GM19468 (cell line): ENCODE measurements at regions not wholly inside any gene's neighbourhood (a gene's known extent, or its start where the extent isn't known, plus 50 kb on each side); places are given as distances from the start of the nearest gene placed in this dataset.

ENCODE experiments used
- ATAC-seq: cut with Tn5 transposase; IDR thresholded peaks from one replicate; pipeline ENCODE4 v1.9.1; 2021; ENCODE audit warnings: mild to moderate bottlenecking, moderate library complexity, moderate number of reproducible peaks; ENCODE audit not compliant: unreplicated experiment; ENCODE audit errors: extremely low read depth

DNA sequence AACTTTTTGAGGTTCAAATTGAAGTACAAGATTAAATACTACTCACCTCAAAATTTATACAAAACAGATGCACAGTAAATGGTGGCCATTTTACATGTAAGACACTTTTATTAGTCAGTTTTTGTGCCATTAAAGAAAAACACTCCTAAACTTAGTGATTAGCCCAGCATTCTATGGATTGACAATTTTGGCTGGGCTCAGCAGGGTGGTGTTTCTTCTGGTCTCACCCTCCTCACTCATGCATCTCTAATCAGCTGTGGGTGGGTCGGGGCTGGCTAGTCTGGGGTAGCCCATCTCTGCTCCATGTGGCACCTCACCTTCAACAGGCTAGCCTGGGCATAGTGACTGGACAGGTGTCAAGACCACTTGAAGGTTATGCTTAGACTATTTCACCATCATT is 71.6 kb upstream of the BTBD3 start:
- ATAC-seq = no peak

DNA sequence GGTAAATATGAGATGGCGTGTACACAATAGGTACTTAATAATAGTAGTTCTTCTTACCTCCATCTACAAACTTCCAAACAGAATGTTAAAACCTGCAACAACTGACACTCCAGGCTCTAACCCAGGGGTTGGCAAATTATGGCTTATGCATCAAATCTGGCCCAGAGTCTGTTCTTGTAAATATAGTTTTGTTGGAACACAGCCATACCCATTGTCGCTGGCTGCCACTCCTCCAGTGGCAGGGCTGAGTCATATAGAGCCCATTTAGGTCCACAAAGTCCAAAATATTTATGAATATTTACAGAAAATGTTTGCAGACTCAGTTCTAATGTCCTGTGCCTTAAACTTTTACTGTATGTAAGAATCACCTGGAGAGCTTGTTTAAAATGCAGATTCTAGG is 69.9 kb upstream of the BTBD3 start:
- ATAC-seq = no peak

DNA sequence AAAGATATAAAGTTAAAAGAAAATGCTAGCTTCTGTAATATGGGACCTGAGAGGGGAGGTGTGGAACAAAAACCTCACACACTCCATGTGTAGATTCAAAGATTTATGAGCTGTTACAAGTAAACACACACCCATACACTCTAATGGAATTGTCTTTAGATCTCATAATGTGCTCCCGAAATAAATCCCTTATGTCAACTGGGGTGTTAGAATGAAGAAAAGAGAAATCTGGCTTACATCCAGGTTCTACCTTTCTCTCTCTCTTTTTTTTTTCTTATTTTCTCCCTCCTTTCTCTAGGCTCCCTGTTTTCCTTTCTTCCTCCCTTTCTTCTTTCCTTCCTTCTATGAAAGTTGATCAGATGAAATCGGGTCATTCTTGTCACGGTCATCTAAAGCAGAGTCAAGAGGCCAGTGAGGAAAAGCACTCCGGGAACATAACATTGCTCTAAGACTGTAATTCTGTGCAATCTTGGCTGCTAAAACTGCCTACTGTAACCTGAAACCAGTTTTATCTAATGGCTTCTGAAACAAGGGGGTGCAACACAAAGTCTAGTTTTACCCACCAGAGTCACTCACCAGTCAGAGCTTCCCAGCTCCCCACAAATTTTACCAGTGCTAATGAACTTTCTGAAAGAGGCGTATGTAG is 68.3 kb upstream of the BTBD3 start:
- ATAC-seq = no peak

DNA sequence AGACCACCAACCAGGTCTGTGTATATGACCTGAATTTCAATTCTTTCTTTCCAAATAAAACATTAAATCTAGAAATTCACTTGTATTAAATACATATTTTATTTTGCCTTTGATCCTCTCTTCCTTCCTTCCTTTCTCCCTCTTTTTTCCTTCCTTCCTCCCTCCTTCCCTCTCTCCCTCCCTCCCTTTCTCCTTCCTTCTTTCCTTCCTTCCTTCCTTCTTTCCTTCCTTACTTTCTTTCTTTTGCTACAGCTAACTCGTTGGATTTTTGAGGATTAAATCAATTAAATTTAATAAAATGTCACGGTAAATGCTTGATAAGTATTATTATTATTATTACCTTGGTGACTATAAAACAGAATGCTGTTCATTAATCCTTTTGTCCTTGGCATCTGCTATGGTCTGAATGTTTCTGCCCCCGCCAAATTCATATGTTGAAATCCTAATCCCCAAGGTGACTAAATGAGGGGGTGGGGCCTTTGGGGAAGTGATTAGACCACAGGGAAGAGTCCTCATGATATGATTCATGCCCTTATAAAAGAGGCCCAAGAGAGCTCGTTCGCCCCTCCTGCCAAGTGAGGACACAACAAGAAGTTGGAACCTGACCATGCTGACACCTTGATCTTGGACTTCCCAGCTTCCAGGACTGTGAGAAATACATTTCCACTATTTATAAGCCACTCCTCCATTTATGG is 67.6 kb upstream of the BTBD3 start:
- no peak for ATAC-seq

DNA sequence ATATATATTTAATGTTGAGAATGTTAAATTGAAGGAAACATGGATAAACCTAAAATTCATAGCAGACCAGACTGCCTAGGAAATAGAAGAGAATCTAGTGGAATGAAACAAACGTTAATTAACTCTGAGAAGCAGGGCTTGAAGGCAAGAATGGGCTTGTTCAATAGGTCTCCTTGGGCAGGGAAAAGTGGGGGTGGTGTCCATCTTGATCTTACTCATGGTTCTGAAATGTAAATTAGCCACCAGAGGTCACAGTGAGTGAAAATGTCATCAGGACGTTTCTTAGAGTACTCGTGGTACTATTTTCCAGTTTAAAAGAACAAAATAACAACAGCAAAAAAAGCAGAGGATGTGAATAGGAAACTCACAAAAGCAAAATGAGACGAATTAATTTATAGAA is 66.8 kb upstream of the BTBD3 start:
- ATAC-seq = no peak

DNA sequence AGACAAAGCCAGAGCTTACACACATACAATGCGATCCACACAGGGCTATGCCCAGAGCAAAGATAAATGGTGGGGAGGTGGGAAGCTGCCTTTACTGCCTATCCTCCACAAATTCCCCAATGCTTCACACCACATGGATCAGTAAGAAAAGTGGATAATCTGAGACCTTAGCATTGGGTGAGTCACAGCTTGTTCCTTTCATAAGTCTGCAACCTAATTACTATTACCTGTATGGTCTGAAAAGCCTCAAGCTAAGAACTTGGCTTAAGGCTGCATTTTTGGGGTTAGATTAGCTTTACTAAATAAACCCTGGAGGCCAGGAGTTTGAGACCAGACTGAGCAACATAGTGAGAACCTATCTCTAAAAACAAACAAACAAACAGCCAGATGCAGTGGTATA is 66.0 kb upstream of the BTBD3 start:
- no peak for ATAC-seq

DNA sequence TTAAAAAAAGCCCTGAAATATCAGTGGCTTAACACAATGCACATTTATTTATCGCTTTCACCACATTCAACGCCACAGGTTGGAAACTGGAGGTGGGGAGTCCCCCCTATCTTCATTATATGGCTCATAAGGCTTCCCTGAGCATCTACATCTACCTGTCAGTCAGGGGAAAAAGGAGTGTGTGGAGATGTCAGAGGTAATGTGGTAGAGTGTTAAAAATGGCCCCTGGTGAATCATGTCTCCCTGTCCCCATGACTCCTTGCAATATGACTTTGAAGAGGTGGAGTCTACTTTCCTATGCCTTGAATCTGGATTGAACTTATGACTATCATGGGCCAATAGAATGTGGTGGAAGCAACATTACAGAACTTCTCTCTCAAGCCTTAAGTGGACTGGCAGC is 65.5 kb upstream of the BTBD3 start:
- no peak for ATAC-seq

DNA sequence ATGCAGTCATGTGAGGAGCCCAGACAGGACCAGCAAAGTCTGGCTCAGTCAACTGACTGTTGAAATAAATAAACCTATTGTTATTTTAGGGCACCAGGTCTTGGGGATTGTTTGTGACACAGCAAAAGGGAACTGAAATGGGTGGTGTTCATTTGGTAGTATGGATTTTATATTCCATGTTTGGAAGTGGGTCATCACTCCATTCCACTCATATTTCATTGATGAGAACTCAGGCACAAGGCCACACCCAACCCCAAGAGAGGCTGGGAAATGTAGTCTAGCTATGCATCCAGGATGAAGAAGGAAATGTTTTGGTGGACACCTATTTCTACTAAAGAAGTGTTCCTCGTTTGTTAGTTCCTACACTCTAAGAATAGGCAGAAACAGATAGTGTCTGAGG is 64.9 kb upstream of the BTBD3 start:
- no peak for ATAC-seq

DNA sequence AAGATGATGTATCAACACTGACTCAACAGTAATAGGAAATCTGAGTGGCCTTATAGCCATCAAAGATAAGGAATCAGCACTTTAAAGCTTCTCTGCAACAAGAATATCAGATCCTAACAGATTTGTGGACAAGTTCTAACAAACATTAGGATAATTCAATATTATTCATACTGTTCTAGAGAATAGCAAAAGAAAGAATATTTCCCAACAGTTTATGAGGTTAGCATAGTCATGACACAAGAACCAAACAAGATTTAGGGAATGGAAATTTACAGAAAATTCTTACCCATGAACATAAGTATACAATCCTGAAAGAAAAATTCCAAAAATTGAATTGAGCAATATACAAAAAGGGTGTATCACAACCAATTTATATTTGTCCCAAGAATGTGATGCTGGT is 64.3 kb upstream of the BTBD3 start:
- no peak for ATAC-seq

DNA sequence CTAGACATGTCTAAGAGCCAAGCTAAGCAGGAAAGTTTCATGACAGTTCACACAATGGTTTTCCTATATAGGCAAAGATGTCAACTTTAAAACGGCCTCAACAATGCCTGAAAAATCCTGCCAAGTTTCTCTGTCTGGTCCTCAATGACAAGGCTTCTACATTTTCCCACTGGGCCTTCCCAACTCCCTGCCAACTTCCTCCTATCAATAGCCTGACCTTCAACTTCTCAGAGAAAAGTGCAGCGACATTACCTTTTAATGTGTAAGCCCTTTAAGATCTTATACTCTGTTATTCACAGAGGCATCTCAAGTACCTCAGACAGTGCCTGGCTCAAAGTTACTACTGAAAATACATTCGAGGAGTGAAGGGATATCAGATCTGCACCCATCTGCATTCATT is 56.2 kb upstream of the BTBD3 start:
- no peak for ATAC-seq

DNA sequence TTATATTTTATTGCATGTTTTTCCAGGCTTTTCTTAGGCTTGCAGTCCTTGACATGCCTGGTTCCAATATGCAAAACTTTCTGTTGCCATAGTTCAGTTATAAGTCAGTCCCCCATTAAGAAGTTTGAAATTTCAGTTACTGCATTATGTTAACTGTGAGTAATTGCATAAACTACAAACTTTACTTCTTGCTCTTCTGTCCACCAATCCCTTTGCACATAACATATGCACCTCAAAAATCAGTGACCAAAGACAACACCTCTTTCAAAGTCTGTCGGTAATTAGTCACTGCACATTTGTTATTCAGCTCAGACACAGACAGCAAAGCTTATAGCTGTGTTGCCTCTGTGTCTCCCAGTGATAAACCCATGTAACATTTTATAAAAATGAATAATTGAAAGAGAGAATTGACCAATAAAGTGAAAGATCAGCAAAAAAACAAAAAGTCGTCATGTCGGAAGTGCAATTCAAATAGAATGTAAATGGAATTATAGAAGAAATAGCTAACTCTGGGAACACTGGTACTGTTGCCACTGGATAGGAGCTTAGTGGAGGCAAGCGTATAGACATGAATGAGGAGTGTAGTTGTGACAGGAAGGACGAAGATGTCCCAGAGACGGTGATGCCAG is 50.3 kb upstream of the BTBD3 start:
- no peak for ATAC-seq
